ENCODE measurements at regions not wholly inside any gene's neighbourhood (a gene's known extent, or its start where the extent isn't known, plus 50 kb on each side); places are given as distances from the start of the nearest gene placed in this dataset.

DNA sequence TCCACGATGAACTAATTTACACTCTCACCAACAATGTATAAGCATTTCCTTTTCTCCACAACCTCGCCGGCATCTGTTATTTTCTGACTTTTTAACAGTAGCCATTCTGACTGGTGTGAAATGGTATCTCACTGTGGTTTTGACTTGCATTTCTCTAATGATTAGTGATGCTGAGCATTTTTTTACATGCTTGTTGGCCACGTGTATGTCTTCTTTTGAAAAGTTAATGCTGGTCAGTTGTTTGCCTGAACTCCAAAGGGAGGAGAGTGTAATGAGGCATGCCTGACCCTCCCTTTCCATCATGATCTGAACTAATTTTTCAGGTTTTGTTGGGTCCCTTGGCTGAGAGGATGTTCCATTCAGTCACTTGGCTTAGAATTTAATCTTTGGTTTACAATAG lies 50.7 kb upstream of the SVIL start:
- Histone ChIP-seq H3K27me3 (ENCODE audit: insufficient read depth, low read length, poor library complexity, severe bottlenecking) (no peaks in the 10 kb centered on the region), H3K4me1 (ENCODE audit: insufficient read depth, low read length, poor library complexity, severe bottlenecking) (peaks cover 21% of the 10 kb centered on the region), H3K36me3 (ENCODE audit: insufficient read depth, low read length) (peaks cover 11% of the 10 kb centered on the region; the same call in 1 of the 2 replicates), H3K9me3 (ENCODE audit: insufficient read depth, low read depth, low read length) (no peaks in the 10 kb centered on the region), H4K20me1 (ENCODE audit: insufficient read depth, low read length, poor library complexity, severe bottlenecking) (no peaks in the 10 kb centered on the region), H3K79me2 (ENCODE audit: insufficient read depth, low read length) (no peaks in the 10 kb centered on the region), H3K9me2 (replicated peaks; ENCODE audit: low read depth, low read length) (no peaks in the 10 kb centered on the region), H3K9ac (ENCODE audit: low read depth, low read length, poor library complexity, severe bottlenecking) (no peak overlapping the region), H3K4me2 (ENCODE audit: low read depth, low read length, poor library complexity, severe bottlenecking) (no peak overlapping the region), H2AFZ (ENCODE audit: low read length) (no peak overlapping the region), H3K4me3 (ENCODE audit: low read length, poor library complexity, severe bottlenecking) (no peak overlapping the region), H3F3A (ENCODE audit: low read depth) (no peaks in the 10 kb centered on the region)
- TF ChIP-seq, protein P1, sequence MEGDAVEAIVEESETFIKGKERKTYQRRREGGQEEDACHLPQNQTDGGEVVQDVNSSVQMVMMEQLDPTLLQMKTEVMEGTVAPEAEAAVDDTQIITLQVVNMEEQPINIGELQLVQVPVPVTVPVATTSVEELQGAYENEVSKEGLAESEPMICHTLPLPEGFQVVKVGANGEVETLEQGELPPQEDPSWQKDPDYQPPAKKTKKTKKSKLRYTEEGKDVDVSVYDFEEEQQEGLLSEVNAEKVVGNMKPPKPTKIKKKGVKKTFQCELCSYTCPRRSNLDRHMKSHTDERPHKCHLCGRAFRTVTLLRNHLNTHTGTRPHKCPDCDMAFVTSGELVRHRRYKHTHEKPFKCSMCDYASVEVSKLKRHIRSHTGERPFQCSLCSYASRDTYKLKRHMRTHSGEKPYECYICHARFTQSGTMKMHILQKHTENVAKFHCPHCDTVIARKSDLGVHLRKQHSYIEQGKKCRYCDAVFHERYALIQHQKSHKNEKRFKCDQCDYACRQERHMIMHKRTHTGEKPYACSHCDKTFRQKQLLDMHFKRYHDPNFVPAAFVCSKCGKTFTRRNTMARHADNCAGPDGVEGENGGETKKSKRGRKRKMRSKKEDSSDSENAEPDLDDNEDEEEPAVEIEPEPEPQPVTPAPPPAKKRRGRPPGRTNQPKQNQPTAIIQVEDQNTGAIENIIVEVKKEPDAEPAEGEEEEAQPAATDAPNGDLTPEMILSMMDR (conservative IDR thresholded peaks at IDR 0.05; ENCODE audit: low read length) = no peak
- no peak for TF ChIP-seq EZH2phosphoT487 (IDR thresholded peaks at IDR 0.05; ENCODE audit: borderline replicate concordance)

All from Loucy (cell line).